HL-60 (cell line): ENCODE measurements at regions not wholly inside any gene's neighbourhood (a gene's known extent, or its start where the extent isn't known, plus 50 kb on each side); places are given as distances from the start of the nearest gene placed in this dataset.

Source experiments
- CTCF ChIP-seq: IDR thresholded peaks from one replicate; pipeline ENCODE4 v1.5.1; 2011; ENCODE audit warnings: low read length, control low read depth, inconsistent platforms; ENCODE audit not compliant: insufficient read depth
- GABPA ChIP-seq: IDR thresholded peaks from 2 replicates; pipeline ENCODE4 v1.6.1; 2012; ENCODE audit warnings: low read depth
- POLR2AphosphoS5 ChIP-seq: IDR thresholded peaks from 2 replicates; pipeline ENCODE4 v1.6.1; 2012; ENCODE audit warnings: low read depth
- SPI1 ChIP-seq: IDR thresholded peaks from 2 replicates; pipeline ENCODE4 v1.6.1; 2012; ENCODE audit warnings: low read depth, mild to moderate bottlenecking, borderline replicate concordance

GRCh38 chr16:51039638-51040331 is 111.3 kb downstream of the SALL1 start:
- TF ChIP-seq CTCF = no peak
- no peak for TF ChIP-seq POLR2AphosphoS5
- TF ChIP-seq SPI1 = no peak
- TF ChIP-seq GABPA = no peak
